Superior temporal gyrus (tissue), 1 donor: ENCODE measurements at regions not wholly inside any gene's neighbourhood (a gene's known extent, or its start where the extent isn't known, plus 50 kb on each side); places are given as distances from the start of the nearest gene placed in this dataset.
"Not testable (repeated sequence)": the region's sequence is repeated elsewhere in the genome, so short reads cannot be mapped to it uniquely, and the experiment has no call there.

Experiments
- DNase-seq: peaks from one replicate; pipeline ENCODE4 v3.0.0-alpha.2; 2016; ENCODE audit errors: extremely low spot score

DNA sequence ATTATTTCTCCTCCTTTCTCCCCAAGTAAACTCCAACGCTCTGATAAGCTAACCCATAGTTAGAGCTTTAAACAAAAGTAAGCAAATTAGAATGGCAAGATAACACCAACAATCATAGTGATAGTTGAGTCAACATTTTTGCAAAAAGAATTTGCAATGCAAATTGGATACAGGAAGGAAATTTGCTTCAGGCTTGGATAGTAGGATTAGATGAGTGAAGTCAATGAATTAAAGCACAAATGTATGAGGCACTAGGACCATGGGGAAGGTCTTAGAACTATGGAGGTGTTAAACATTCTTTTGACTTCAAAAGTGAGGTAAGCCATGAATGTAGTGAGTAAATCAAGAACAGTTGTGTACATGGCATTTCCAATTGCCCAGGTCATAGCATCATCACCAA is 289.8 kb upstream of the GRAMD2B start:
- DNase-seq: no peak

- DNase-seq: no peak
Observed at GRCh38 chr5:126137891-126138280, 285.3 kb upstream of the GRAMD2B start.

- no peak for DNase-seq
Observed at GRCh38 chr5:126138281-126138931, 284.8 kb upstream of the GRAMD2B start.

DNA sequence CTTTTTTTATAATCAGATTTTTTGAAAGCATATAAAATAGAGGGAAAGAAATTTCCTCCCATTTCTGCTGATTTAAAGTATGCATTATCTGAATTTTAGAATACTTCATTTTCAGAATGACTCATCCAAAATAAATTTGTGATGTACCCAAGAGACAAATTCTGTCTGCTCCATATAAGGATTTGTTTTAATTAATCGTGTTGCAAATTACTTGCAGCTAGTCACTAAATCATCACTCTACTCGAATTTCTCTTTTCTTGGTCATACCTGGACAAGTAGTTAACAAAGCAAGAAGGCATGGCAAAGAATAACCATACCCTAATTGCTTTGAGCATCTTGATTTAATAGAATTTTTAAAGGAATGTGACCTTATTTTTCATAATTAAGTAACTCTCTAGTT is 284.1 kb upstream of the GRAMD2B start:
- DNase-seq: no peak

DNA sequence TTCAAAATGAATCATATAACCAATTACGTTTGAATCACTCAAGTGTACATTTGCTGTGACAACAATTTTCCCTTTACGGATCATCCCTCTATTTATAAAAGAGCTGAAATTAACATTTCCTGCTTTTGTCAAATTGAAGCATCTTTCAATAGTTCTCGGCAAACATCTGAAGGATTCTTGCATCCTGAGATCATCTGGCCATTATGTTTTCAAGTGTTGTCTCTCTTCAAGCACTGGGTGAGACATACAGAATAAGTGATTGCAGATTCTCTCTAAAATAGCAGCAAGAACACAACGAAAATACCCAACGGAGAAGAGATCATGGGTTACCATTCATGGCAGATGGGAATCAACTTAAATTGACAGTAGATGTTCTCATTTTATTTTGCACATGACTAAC is 283.4 kb upstream of the GRAMD2B start:
- DNase-seq: peak; percentile 24

- DNase-seq: no peak
Observed at GRCh38 chr5:126143622-126144021, 279.6 kb upstream of the GRAMD2B start.

GRCh38 chr5:126150319-126150718 is 272.9 kb upstream of the GRAMD2B start:
- not testable (repeated sequence) for DNase-seq

- DNase-seq: not testable (repeated sequence)
Observed at GRCh38 chr5:126155298-126155697, 267.9 kb upstream of the GRAMD2B start.

DNA sequence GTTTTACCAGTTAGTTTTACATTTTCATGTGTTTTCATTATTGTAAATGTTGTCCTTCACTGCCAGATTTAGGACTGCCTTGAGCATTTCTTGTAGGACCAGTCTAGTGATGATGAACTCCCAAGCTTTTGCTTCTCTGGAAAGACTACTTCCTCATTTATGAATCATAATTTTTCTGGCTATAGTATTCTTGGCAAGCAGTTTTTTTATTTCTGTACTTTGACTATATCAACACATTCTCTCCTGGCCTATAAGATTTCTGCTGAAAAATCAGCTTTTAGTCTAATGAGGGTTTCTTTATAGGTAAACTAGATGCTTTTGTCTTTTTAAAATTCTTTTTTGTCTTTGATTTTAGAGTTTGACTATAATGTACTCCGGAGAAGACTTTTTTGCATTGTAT is 256.8 kb upstream of the GRAMD2B start:
- no peak for DNase-seq

DNA sequence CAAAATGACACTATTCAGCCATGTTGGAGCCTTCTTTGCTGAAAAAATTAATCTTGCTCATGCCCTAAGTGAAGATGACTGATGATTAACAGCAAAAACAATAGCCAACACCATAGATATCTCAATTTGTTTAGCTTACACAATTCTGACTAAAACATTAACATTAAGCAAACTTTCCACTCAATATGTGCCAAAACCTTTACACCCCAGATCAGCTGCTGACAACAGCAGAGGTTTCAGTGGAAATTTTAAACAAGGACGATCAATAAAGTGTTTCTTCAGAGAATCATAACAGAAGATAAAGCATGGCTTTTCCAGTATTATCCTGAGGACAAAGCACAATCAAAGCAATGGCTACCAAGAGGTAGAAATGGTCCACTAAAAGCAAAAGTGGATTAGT is 254.4 kb upstream of the GRAMD2B start:
- DNase-seq: no peak

GRCh38 chr5:126171916-126172315 is 251.3 kb upstream of the GRAMD2B start:
- no peak for DNase-seq

- no peak for DNase-seq
Observed at GRCh38 chr5:126172812-126173211, 250.4 kb upstream of the GRAMD2B start.

DNA sequence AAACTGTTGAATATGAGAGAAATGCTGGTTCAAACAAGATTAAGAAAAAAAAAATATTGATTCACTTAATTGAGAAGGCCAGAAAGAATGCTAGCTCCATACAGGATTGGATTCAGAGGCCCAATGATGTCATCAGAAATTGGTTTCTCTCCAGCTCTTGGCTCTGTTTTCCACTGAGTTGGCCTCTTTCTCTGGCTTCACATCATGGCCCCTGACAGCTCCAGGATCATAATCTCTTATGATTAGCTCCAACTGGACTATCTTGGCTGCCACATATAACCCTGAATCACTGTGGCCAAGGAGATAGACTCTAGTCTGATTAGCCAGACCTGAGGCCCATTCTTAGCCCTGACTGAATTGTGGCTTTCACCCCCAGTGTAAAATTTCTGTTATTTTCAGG is 244.7 kb upstream of the GRAMD2B start:
- DNase-seq: peak; percentile 28

- peak; percentile 89 for DNase-seq
Observed at GRCh38 chr5:126182971-126183695, 240.1 kb upstream of the GRAMD2B start.

DNA sequence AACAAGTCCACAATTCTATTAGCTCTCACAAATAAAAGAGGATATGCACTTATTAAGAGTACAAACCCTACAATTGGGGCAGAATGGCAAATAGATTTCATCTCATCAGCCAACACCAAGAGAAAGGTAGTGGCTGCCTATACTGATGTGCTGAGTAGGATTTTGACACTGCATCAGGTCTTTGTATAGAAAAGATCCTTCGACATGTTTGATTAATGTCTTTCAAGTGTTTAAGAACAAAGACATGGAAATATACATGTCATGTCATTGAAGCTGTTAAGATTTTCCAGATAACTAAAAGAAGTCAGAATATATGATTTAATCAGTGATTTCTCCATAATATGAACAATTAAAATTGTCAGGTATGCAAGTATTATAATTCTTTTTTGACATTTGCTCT is 238.7 kb upstream of the GRAMD2B start:
- DNase-seq: no peak

GRCh38 chr5:126186210-126186609 is 237.0 kb upstream of the GRAMD2B start:
- DNase-seq: no peak

DNA sequence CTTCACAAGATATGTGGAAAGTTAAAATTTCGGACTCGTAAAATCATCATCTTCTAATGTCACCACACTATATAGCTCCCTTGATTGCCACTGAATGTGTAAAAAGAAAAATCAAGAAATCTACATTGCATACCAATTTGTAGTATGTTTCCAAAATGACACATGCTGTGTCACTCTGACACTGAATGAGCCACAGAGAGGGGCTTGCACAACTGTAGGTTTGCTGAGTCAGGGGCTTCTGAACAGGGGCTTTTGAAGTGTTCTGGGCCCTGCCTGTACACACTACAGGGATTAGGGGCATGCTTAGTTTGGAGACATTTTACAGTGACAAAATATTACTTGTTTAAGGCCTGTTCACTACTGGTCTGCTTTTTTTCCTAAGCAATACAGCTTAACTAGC is 234.4 kb upstream of the GRAMD2B start:
- DNase-seq: no peak

GRCh38 chr5:126189231-126189630 is 234.0 kb upstream of the GRAMD2B start:
- no peak for DNase-seq

GRCh38 chr5:126189862-126190261 is 233.3 kb upstream of the GRAMD2B start:
- DNase-seq: no peak

- no peak for DNase-seq
Observed at GRCh38 chr5:126192226-126192625, 231.0 kb upstream of the GRAMD2B start.

GRCh38 chr5:126195410-126196100 is 227.7 kb upstream of the GRAMD2B start:
- DNase-seq: no peak

- DNase-seq: no peak
Observed at GRCh38 chr5:126198531-126198930, 224.7 kb upstream of the GRAMD2B start.

- DNase-seq: no peak
Observed at GRCh38 chr5:126199467-126199866, 223.7 kb upstream of the GRAMD2B start.
